Vagina (tissue), 2 donors: ENCODE measurements at regions not wholly inside any gene's neighbourhood (a gene's known extent, or its start where the extent isn't known, plus 50 kb on each side); places are given as distances from the start of the nearest gene placed in this dataset.

Experiments
- DNase-seq, 2 donors: peaks; one replicate each; pipeline ENCODE4 v3.0.0-alpha.2; 2017; ENCODE audit errors: extremely low spot score in 2 of 2
- H3K27ac ChIP-seq: fragments of 200-600 bp; sonication (generic); one replicate; pipeline ENCODE4 v1.5.1; 2019
- H3K27me3 ChIP-seq: fragments of 200-600 bp; sonication (generic); one replicate; pipeline ENCODE4 v1.5.1; 2019
- H3K36me3 ChIP-seq, 2 donors: fragments of 200-600 bp; sonication (generic); one replicate each; pipeline ENCODE4 v1.5.1; 2017 to 2019
- H3K4me1 ChIP-seq: fragments of 200-600 bp; sonication (generic); one replicate; pipeline ENCODE4 v1.5.1; 2019
- H3K4me3 ChIP-seq, 2 donors: fragments of 200-600 bp; sonication (generic); 1 replicate in 1 of 2; 2 replicates in 1 of 2; pipeline ENCODE4 v1.5.1; 2016 to 2019
- H3K9me3 ChIP-seq: fragments of 200-600 bp; sonication (generic); one replicate; pipeline ENCODE4 v1.5.1; 2019
- POLR2A ChIP-seq, 2 donors: fragments of 450-650 bp; IDR thresholded peaks; one replicate each; pipeline ENCODE4 v1.6.1; 2017; ENCODE audit warnings: antibody characterized with exemption in 2 of 2, mild to moderate bottlenecking in 2 of 2, moderate library complexity in 2 of 2
- POLR2AphosphoS5 ChIP-seq, 2 donors: sonication (generic); formaldehyde crosslinking; IDR thresholded peaks; one replicate each; pipeline ENCODE4 v1.9.0; 2017; ENCODE audit warnings: antibody characterized with exemption in 2 of 2, mild to moderate bottlenecking in 2 of 2, low read depth in 1 of 2; ENCODE audit not compliant: insufficient read depth in 1 of 2
- intact Hi-C: fragments of 100-400 bp; cut with DNase I; formaldehyde crosslinking; loops from one replicate; pipeline ENCODE4 v1.15.1; 2023
- TF ChIP-seq, protein P1 (sequence below), 3 experiments: fragments of 450-650 bp in 2 of 3; fragments of 200-600 bp in 1 of 3; sonication (generic) in 1 of 3; IDR thresholded peaks; one replicate each; pipeline ENCODE4 v1.5.1; 2017 to 2019; ENCODE audit warnings: antibody characterized with exemption in 3 of 3, mild to moderate bottlenecking in 2 of 3, moderate library complexity in 2 of 3

GRCh38 chr18:56289381-56289780, 349.0 kb downstream of the TXNL1 start:
- TF ChIP-seq POLR2AphosphoS5 (IDR thresholded peaks at IDR 0.05; ENCODE audit: insufficient read depth in 1 of 2, low read depth in 1 of 2): no peak
- no peak for TF ChIP-seq POLR2A (IDR thresholded peaks at IDR 0.05)
- TF ChIP-seq, protein P1, sequence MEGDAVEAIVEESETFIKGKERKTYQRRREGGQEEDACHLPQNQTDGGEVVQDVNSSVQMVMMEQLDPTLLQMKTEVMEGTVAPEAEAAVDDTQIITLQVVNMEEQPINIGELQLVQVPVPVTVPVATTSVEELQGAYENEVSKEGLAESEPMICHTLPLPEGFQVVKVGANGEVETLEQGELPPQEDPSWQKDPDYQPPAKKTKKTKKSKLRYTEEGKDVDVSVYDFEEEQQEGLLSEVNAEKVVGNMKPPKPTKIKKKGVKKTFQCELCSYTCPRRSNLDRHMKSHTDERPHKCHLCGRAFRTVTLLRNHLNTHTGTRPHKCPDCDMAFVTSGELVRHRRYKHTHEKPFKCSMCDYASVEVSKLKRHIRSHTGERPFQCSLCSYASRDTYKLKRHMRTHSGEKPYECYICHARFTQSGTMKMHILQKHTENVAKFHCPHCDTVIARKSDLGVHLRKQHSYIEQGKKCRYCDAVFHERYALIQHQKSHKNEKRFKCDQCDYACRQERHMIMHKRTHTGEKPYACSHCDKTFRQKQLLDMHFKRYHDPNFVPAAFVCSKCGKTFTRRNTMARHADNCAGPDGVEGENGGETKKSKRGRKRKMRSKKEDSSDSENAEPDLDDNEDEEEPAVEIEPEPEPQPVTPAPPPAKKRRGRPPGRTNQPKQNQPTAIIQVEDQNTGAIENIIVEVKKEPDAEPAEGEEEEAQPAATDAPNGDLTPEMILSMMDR (IDR thresholded peaks at IDR 0.05): no peak
- no peak overlapping the region for H3K4me3 ChIP-seq
- H3K9me3 ChIP-seq: no peaks in the 10 kb centered on the region
- no peak overlapping the region for H3K27ac ChIP-seq
- H3K27me3 ChIP-seq: no peaks in the 10 kb centered on the region
- DNase-seq: no peak
- H3K36me3 ChIP-seq: no peaks in the 10 kb centered on the region
- H3K4me1 ChIP-seq: no peaks in the 10 kb centered on the region
- intact Hi-C loops: no loop called here

DNA sequence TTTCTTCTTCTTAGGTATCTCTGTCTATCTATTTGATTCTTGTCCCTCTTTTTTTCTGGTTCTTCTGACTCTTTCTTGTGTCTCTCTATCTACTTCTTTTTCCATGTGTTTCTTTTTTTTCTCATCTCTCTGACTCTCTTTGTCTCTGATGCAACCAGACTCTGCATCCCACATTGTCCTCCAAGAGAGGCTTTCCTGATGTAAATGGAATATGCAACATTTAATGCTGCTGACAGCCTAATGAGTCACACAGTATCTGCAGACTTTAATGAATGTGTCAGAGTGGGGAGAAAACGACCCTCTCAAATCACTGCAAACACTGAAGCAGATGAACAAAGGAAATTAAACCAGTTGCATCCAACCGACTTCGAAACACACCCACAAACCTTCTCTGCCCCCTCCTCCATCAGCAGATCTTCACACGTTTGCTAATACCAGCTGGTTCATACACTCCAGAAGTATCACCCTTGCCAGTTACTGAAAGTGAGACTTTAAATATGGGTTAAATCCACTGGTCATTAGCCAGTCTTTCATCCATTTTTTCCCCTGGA, 351.5 kb downstream of the TXNL1 start:
- no peaks in the 10 kb centered on the region for H3K27me3 ChIP-seq
- H3K9me3 ChIP-seq: no peaks in the 10 kb centered on the region
- DNase-seq: no peak
- intact Hi-C loops: no loop called here
- no peak overlapping the region for H3K4me3 ChIP-seq
- H3K27ac ChIP-seq: no peak overlapping the region
- TF ChIP-seq POLR2AphosphoS5 (IDR thresholded peaks at IDR 0.05; ENCODE audit: insufficient read depth in 1 of 2, low read depth in 1 of 2) (no peak), POLR2A (IDR thresholded peaks at IDR 0.05) (no peak)
- TF ChIP-seq, protein P1 (IDR thresholded peaks at IDR 0.05): no peak
- no peaks in the 10 kb centered on the region for H3K36me3 ChIP-seq
- H3K4me1 ChIP-seq: no peaks in the 10 kb centered on the region

DNA sequence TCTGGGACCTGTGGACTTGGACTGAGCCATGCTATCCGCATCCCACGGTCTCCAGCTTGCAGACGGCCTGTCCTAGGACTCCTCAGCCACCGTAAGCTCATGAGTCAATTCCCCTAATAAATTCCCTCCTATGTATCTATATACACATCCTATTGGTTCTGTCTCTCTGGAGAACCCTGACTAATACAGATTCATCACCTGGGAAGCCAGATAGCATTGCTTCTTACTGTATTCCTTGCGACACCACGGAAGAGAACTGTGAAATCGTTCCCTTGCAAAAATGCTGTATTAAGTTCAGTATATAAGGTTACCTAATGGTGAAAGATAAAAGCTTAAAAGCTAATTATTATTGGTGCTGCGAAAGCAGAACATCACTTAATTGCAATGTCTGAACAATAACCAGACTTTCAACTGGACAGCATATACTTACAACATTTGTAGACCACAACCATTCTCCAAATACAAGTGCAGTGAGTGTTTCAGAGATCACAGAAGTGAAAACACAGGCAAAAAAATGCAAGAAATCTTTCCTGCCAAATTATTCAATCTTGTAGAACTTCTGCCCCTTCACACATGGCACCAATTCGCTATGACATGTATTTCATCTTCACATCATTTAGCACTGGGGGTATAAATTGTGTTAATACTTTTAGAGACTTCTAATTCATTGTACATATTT, 352.9 kb downstream of the TXNL1 start:
- Histone ChIP-seq H3K4me3 (no peak overlapping the region), H3K27me3 (no peaks in the 10 kb centered on the region), H3K9me3 (no peaks in the 10 kb centered on the region), H3K4me1 (no peaks in the 10 kb centered on the region), H3K36me3 (no peaks in the 10 kb centered on the region), H3K27ac (no peak overlapping the region)
- TF ChIP-seq POLR2AphosphoS5 (IDR thresholded peaks at IDR 0.05; ENCODE audit: insufficient read depth in 1 of 2, low read depth in 1 of 2) (no peak), POLR2A (IDR thresholded peaks at IDR 0.05) (no peak)
- TF ChIP-seq, protein P1 (IDR thresholded peaks at IDR 0.05): no peak
- intact Hi-C loops: no loop called here
- DNase-seq: no peak

DNA sequence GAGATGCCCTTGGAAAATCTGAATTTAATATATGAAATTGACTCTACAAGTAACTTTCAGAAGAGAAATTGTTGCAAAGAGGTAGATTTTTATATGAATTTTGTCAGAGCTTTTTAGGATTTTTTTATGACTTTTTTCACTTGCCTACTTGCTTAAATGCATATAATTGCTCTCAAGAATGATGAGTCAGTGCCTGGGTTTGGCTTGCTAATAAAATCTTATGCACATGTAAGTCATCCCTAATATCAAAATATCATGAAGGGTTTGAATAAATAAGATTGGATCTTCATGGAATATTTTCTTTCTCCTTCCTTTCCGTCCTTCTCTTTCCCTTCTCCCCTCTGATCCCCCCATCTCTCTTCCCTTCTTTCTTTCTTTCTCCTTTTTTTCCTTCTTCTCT, 354.1 kb downstream of the TXNL1 start:
- no peak for DNase-seq
- TF ChIP-seq POLR2AphosphoS5 (IDR thresholded peaks at IDR 0.05; ENCODE audit: insufficient read depth in 1 of 2, low read depth in 1 of 2) (no peak), POLR2A (IDR thresholded peaks at IDR 0.05) (no peak)
- TF ChIP-seq, protein P1 (IDR thresholded peaks at IDR 0.05): no peak
- Histone ChIP-seq H3K36me3 (no peaks in the 10 kb centered on the region), H3K9me3 (no peaks in the 10 kb centered on the region), H3K27me3 (no peaks in the 10 kb centered on the region), H3K4me1 (no peaks in the 10 kb centered on the region), H3K27ac (no peak overlapping the region), H3K4me3 (no peak overlapping the region)
- intact Hi-C loops: no loop called here

GRCh38 chr18:56283316-56283715, 355.1 kb downstream of the TXNL1 start:
- Histone ChIP-seq H3K27me3 (no peaks in the 10 kb centered on the region), H3K36me3 (no peaks in the 10 kb centered on the region), H3K27ac (no peak overlapping the region), H3K4me1 (no peaks in the 10 kb centered on the region), H3K4me3 (no peak overlapping the region), H3K9me3 (no peaks in the 10 kb centered on the region)
- intact Hi-C loops: no loop called here
- no peak for TF ChIP-seq POLR2A (IDR thresholded peaks at IDR 0.05)
- no peak for TF ChIP-seq POLR2AphosphoS5 (IDR thresholded peaks at IDR 0.05; ENCODE audit: insufficient read depth in 1 of 2, low read depth in 1 of 2)
- TF ChIP-seq, protein P1 (IDR thresholded peaks at IDR 0.05): no peak
- DNase-seq: no peak
